NB4 (cell line): ENCODE measurements at regions not wholly inside any gene's neighbourhood (a gene's known extent, or its start where the extent isn't known, plus 50 kb on each side); places are given as distances from the start of the nearest gene placed in this dataset.

Experiments used
- CTCF ChIP-seq: IDR thresholded peaks from one replicate; pipeline ENCODE4 v1.5.1; 2012; ENCODE audit warnings: low read depth, low read length
- POLR2A ChIP-seq: IDR thresholded peaks from 2 replicates; pipeline ENCODE4 v1.6.1; 2011; ENCODE audit warnings: mild to moderate bottlenecking; ENCODE audit not compliant: insufficient read length; ENCODE audit errors: extremely low read depth

DNA sequence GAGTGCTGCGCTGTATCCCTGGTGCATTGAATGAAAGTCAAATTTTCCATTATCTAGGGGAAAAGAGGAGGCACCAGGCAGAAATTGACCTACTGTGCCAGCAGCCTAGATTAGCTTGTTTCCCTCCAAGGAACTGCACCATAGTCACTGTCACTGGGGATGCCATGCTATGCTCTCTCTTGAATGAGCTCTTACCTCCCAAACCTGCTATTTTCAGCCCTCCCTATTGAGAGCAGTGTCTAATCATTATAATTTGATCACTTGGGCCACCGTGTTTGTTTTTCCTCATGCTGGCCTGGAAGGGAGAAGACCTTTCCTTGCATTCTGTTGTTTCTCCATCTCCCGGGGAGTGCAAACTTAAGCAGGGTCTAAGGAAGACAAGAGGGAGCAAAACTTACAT, 492.9 kb downstream of the SIPA1L2 start:
- TF ChIP-seq CTCF (no peak), POLR2A (no peak)
